Activated naive CD4-positive, alpha-beta T cell treated with anti-CD3 and anti-CD28 coated beads, Interleukin-2, amount 50 U/mL, for 24 hours (primary cell): ENCODE measurements at regions not wholly inside any gene's neighbourhood (a gene's known extent, or its start where the extent isn't known, plus 50 kb on each side); places are given as distances from the start of the nearest gene placed in this dataset.
"Not testable (repeated sequence)": the region's sequence is repeated elsewhere in the genome, so short reads cannot be mapped to it uniquely, and the experiment has no call there.

ENCODE experiments used
- H3K27ac Mint-ChIP-seq: one replicate; pipeline ENCODE4 v1.8.0; 2021; ENCODE audit warnings: mild to moderate bottlenecking, mixed read lengths
- H3K27me3 Mint-ChIP-seq: one replicate; pipeline ENCODE4 v1.8.0; 2021; ENCODE audit warnings: mixed read lengths
- H3K36me3 Mint-ChIP-seq: one replicate; pipeline ENCODE4 v1.8.0; 2021; ENCODE audit warnings: mixed read lengths
- H3K4me1 Mint-ChIP-seq: one replicate; pipeline ENCODE4 v1.8.0; 2021; ENCODE audit warnings: mixed read lengths
- H3K4me3 Mint-ChIP-seq: one replicate; pipeline ENCODE4 v1.8.0; 2021; ENCODE audit warnings: mild to moderate bottlenecking, mixed read lengths
- H3K9me3 Mint-ChIP-seq: one replicate; pipeline ENCODE4 v1.8.0; 2021; ENCODE audit warnings: mixed read lengths

- Mint-ChIP-seq H3K9me3 (no peaks in the 10 kb centered on the region), H3K4me1 (no peaks in the 10 kb centered on the region), H3K27ac (no peak overlapping the region), H3K4me3 (no peak overlapping the region), H3K27me3 (peaks cover 2% of the 10 kb centered on the region), H3K36me3 (no peaks in the 10 kb centered on the region)
These were observed 107.2 kb upstream of the RNF32 start for GRCh38 chr7:156533420-156533819.

DNA sequence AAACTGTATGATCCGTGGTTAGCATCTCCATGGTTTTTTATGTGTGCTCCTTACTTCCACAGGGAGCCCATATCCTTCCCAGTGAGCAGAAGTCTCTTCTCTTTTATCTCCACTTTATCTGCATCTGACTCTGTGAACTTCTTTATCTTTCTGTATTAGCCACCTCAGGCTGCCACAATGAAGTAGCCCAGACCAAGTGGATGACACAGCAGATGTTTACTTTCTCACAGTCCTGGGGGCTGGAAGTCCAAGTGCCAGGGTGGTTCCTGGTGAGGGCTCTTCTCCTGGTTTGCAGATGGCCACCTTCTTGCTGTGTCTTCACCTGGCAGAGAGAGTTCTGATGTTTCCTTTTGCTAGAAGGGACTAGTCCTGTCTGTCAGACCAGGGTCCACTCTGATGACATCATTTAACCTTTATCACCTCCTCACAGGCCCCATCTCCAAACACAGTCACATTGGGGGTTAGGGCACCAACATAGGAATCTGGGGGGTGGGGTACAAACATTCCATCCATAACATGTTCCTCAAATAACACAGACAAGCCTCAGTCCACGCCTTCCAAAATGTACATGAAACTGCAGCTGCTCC lies 108.5 kb upstream of the RNF32 start:
- H3K4me3 Mint-ChIP-seq, result no peak overlapping the region
- no peaks in the 10 kb centered on the region for H3K4me1 Mint-ChIP-seq
- no peak overlapping the region for H3K27ac Mint-ChIP-seq
- H3K27me3 Mint-ChIP-seq, result peaks cover 2% of the 10 kb centered on the region
- no peaks in the 10 kb centered on the region for H3K36me3 Mint-ChIP-seq
- H3K9me3 Mint-ChIP-seq, result no peaks in the 10 kb centered on the region

DNA sequence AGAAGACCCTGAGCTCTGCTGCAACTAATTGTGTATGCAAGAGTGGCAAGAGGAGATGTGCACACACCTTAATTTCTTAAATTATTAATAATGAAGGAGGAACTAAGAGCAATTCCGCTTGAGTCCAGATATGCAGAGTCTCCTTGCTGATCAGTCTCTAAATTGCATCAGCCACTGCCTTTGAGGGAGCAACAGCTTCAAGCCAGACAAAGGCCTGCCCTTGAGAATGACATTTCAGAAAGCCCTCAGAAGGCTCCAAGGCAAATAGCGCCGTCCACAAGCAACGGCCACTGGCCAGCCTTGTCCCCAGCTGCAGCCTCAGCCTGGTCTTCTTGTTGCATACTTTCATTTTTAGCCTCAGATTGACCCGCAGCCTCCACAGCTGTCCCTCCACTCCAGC lies 110.6 kb upstream of the RNF32 start:
- H3K27ac Mint-ChIP-seq, result no peak overlapping the region
- H3K4me1 Mint-ChIP-seq, result no peaks in the 10 kb centered on the region
- H3K27me3 Mint-ChIP-seq, result no peaks in the 10 kb centered on the region
- no peaks in the 10 kb centered on the region for H3K9me3 Mint-ChIP-seq
- no peak overlapping the region for H3K4me3 Mint-ChIP-seq
- no peaks in the 10 kb centered on the region for H3K36me3 Mint-ChIP-seq

- Mint-ChIP-seq H3K4me1 (no peaks in the 10 kb centered on the region), H3K27ac (no peak overlapping the region), H3K4me3 (no peak overlapping the region), H3K27me3 (no peaks in the 10 kb centered on the region), H3K36me3 (no peaks in the 10 kb centered on the region), H3K9me3 (no peaks in the 10 kb centered on the region)
These were observed 113.1 kb upstream of the RNF32 start for GRCh38 chr7:156527458-156527890.

GRCh38 chr7:156524818-156525597 lies 115.6 kb upstream of the RNF32 start:
- no peaks in the 10 kb centered on the region for H3K36me3 Mint-ChIP-seq

GRCh38 chr7:156523447-156524048 lies 117.0 kb upstream of the RNF32 start:
- H3K36me3 Mint-ChIP-seq, result no peaks in the 10 kb centered on the region
- no peak overlapping the region for H3K4me3 Mint-ChIP-seq
- H3K9me3 Mint-ChIP-seq, result no peaks in the 10 kb centered on the region
- peaks cover 3% of the 10 kb centered on the region for H3K27me3 Mint-ChIP-seq
- H3K4me1 Mint-ChIP-seq, result no peaks in the 10 kb centered on the region
- no peak overlapping the region for H3K27ac Mint-ChIP-seq

More at GRCh38 chr7:156524818-156525597, 115.6 kb upstream of the RNF32 start:
- Mint-ChIP-seq H3K4me1 (no peaks in the 10 kb centered on the region), H3K27ac (no peak overlapping the region), H3K9me3 (no peaks in the 10 kb centered on the region), H3K4me3 (no peak overlapping the region), H3K27me3 (peaks cover 1% of the 10 kb centered on the region)

GRCh38 chr7:156522801-156523200 lies 117.8 kb upstream of the RNF32 start:
- Mint-ChIP-seq H3K4me1 (no peaks in the 10 kb centered on the region), H3K4me3 (no peak overlapping the region), H3K27me3 (peaks cover 3% of the 10 kb centered on the region), H3K36me3 (no peaks in the 10 kb centered on the region), H3K27ac (no peak overlapping the region), H3K9me3 (no peaks in the 10 kb centered on the region)

DNA sequence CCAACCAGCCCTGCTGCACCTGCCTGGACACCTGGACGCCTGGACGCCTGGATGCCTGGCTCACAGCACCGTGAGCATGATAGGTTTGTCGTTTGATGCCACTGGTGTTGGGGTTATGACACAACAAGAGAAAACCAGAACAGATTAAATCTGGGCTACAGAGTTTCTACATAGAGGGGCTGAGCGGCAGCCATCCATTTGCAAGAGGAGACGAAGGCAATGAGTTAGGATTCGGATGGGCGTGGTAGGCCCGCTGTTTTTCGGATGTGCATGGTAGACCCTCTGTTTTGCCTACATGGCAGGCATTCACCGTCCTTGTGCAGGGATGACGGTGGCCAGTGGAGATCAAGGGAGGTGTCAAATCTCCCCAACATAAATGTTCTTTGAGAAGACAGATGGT lies 121.5 kb upstream of the RNF32 start:
- Mint-ChIP-seq H3K27me3 (peaks cover 5% of the 10 kb centered on the region), H3K9me3 (no peaks in the 10 kb centered on the region), H3K4me1 (no peaks in the 10 kb centered on the region), H3K27ac (no peak overlapping the region), H3K4me3 (no peak overlapping the region), H3K36me3 (no peaks in the 10 kb centered on the region)

DNA sequence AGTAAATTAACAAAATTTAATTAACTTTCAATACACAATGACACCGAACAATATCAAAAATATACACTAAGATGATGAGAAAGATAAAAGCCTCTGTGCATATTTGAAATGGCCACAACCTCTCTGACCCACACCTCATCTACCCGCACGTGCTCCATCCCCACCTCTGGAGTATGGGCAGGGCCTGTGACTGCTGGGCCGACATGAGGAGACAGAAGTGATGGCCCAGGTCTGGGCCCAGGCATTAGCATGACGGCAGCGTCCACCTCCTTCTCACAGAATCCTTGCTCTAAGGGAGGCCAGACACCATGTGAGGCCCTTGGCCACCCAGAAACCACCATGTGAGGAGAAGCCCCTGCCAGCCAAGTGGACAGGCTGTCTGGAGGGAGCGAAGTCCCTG lies 122.1 kb upstream of the RNF32 start:
- Mint-ChIP-seq H3K27me3 (peaks cover 5% of the 10 kb centered on the region), H3K4me3 (no peak overlapping the region), H3K36me3 (no peaks in the 10 kb centered on the region), H3K27ac (no peak overlapping the region), H3K4me1 (no peaks in the 10 kb centered on the region), H3K9me3 (peaks cover 5% of the 10 kb centered on the region)

- not testable (repeated sequence) for H3K4me1 Mint-ChIP-seq, H3K4me3 Mint-ChIP-seq, H3K27ac Mint-ChIP-seq, H3K36me3 Mint-ChIP-seq, H3K27me3 Mint-ChIP-seq
- H3K9me3 Mint-ChIP-seq, result peaks cover 11% of the 10 kb centered on the region
These were observed 122.7 kb upstream of the RNF32 start for GRCh38 chr7:156517858-156518257.

GRCh38 chr7:156516791-156517378 lies 123.7 kb upstream of the RNF32 start:
- no peaks in the 10 kb centered on the region for H3K4me1 Mint-ChIP-seq
- H3K36me3 Mint-ChIP-seq, result no peaks in the 10 kb centered on the region
- no peak overlapping the region for H3K27ac Mint-ChIP-seq
- H3K9me3 Mint-ChIP-seq, result peaks cover 18% of the 10 kb centered on the region
- peaks cover 5% of the 10 kb centered on the region for H3K27me3 Mint-ChIP-seq
- no peak overlapping the region for H3K4me3 Mint-ChIP-seq

DNA sequence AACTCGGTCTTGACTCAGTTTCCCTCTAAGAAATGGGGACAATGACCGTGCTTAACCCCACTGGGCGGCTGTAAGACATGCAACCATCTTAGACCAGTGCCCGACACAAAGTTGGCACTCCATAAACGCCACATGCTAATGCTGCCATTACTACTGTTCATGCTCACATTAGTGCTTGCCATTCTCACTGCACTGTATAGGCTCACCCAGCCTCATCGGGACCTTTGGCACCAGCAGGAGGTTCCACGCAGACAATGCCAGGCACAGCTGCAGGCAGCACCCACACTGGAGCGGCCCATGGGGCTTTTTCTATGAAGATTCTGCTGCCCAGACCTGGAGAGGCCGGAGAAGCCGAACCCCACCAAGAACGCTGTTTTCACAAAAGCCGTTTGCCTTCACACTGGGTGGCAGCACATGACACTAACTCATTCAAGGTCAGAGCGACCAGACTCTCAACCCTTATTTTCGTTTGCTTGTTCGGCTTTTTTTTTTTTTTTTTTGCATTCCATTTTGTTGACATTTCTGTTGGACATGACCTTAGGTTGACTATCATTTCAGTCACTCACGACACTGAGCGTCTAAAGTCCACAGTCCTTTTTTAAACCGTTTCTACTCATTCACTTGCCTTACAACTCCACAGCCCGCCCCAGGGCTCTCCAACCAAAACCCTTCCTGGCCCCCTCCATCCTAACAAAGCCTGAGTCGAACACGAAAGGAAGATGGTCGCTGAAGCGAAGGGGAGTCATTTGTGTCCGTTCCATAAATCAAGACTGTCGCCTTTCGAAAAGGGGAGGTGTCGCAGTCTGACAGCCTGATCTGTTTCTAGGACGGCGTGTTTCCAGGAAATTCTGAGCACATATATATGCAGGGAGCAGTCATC lies 124.4 kb upstream of the RNF32 start:
- Mint-ChIP-seq H3K27me3 (peaks cover 7% of the 10 kb centered on the region), H3K36me3 (peaks cover 1% of the 10 kb centered on the region), H3K4me1 (no peaks in the 10 kb centered on the region), H3K9me3 (peaks cover 22% of the 10 kb centered on the region), H3K27ac (no peak overlapping the region), H3K4me3 (no peak overlapping the region)

DNA sequence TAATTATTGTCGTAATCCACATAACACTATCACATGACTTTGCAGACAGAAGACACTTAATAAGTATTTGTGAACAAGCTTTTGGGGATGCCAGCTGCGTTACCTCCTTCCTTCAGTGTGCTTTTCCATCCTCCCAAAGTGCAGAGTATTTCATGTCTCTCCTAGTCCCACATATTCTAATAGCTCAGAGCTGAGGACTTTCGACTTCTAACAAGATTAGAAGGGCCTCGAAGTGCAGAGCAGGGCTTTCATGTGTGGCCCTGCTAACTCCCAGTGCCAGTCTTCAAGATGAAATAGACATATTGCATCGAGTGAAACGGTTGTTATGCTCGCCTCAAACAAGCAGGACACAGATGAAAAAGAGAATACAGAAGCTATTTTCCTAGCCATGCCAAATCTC lies 125.7 kb upstream of the RNF32 start:
- peaks cover 26% of the 10 kb centered on the region for H3K9me3 Mint-ChIP-seq
- H3K27ac Mint-ChIP-seq, result no peak overlapping the region
- H3K4me1 Mint-ChIP-seq, result no peaks in the 10 kb centered on the region
- no peak overlapping the region for H3K4me3 Mint-ChIP-seq
- peaks cover 4% of the 10 kb centered on the region for H3K36me3 Mint-ChIP-seq
- peaks cover 5% of the 10 kb centered on the region for H3K27me3 Mint-ChIP-seq

DNA sequence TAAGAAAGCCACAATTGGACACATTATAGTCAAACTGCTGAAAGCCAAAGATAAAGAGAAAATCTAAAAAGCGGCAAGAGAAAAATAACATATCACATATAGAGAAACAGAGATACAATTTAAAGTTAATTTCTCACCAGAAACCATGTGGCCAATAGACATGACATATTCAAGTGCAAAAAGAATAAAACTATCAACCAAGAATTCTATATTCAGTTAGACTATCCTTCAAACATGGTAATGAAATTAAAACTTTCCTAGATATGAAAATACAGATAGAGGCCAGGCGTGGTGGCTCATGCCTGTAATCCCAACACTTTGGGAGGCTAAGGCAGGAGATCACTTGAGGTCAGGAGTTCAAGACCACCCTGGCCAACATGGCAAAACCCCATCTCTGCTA lies 129.1 kb upstream of the RNF32 start:
- Mint-ChIP-seq H3K27me3 (peaks cover 9% of the 10 kb centered on the region), H3K27ac (no peak overlapping the region), H3K4me3 (no peak overlapping the region)

GRCh38 chr7:156510966-156511365 lies 129.6 kb upstream of the RNF32 start:
- no peak overlapping the region for H3K4me3 Mint-ChIP-seq
- H3K36me3 Mint-ChIP-seq, result peaks cover 8% of the 10 kb centered on the region
- H3K27ac Mint-ChIP-seq, result no peak overlapping the region
- peaks cover 36% of the 10 kb centered on the region for H3K9me3 Mint-ChIP-seq
- peaks cover 9% of the 10 kb centered on the region for H3K27me3 Mint-ChIP-seq
- no peaks in the 10 kb centered on the region for H3K4me1 Mint-ChIP-seq

More for the DNA sequence above, 129.1 kb upstream of the RNF32 start:
- Mint-ChIP-seq H3K9me3 (peaks cover 36% of the 10 kb centered on the region), H3K36me3 (peaks cover 8% of the 10 kb centered on the region), H3K4me1 (no peaks in the 10 kb centered on the region)
